ENCODE measurements at regions not wholly inside any gene's neighbourhood (a gene's known extent, or its start where the extent isn't known, plus 50 kb on each side); places are given as distances from the start of the nearest gene placed in this dataset.

- no peak for DNase-seq
- Histone ChIP-seq H3K27ac (no peak overlapping the region), H3K27me3 (no peaks in the 10 kb centered on the region), H3K4me3 (no peak overlapping the region), H3K4me1 (no peaks in the 10 kb centered on the region), H3K9me3 (no peaks in the 10 kb centered on the region), H3K36me3 (no peaks in the 10 kb centered on the region)
- ATAC-seq = no peak
- intact Hi-C loops (cut with DNase I) = no loop called here
- 54% methylated on average over 3 of the region's 3 CpGs for WGBS (ENCODE audit: insufficient coverage, low coverage, low lambda C conversion rate, missing lambda C conversion rate)
- TF ChIP-seq POLR2A (IDR thresholded peaks at IDR 0.05) = no peak
- no peak for TF ChIP-seq CTCF (IDR thresholded peaks at IDR 0.05)
These were observed 677.6 kb downstream of the SOCS6 start for GRCh38 chr18:70966419-70966818.

- WGBS (ENCODE audit: insufficient coverage, low coverage, low lambda C conversion rate, missing lambda C conversion rate) = 43% methylated on average over 3 of the region's 3 CpGs
- intact Hi-C loops (cut with DNase I) = no loop called here
- H3K9me3 ChIP-seq = no peaks in the 10 kb centered on the region
- DNase-seq (no peak), ATAC-seq (no peak)
- H3K4me1 ChIP-seq = no peaks in the 10 kb centered on the region
- H3K36me3 ChIP-seq = no peaks in the 10 kb centered on the region
- no peak overlapping the region for H3K27ac ChIP-seq
- H3K27me3 ChIP-seq = no peaks in the 10 kb centered on the region
- no peak overlapping the region for H3K4me3 ChIP-seq
- TF ChIP-seq POLR2A (IDR thresholded peaks at IDR 0.05) = no peak
- no peak for TF ChIP-seq CTCF (IDR thresholded peaks at IDR 0.05)
These were observed 673.1 kb downstream of the SOCS6 start for GRCh38 chr18:70961939-70962338.

- Histone ChIP-seq H3K27me3 (no peaks in the 10 kb centered on the region), H3K4me3 (no peak overlapping the region), H3K36me3 (no peaks in the 10 kb centered on the region), H3K4me1 (no peaks in the 10 kb centered on the region), H3K9me3 (no peaks in the 10 kb centered on the region), H3K27ac (no peak overlapping the region)
- whole genome bisulfite sequencing (ENCODE audit: insufficient coverage, low coverage, low lambda C conversion rate, missing lambda C conversion rate) = 67% methylated on average over 1 of the region's 6 CpGs
- intact Hi-C loops (cut with DNase I) = no loop called here
- no peak for ATAC-seq
- no peak for DNase-seq
- no peak for TF ChIP-seq POLR2A (IDR thresholded peaks at IDR 0.05)
- TF ChIP-seq CTCF (IDR thresholded peaks at IDR 0.05) = no peak
These were observed 667.7 kb downstream of the SOCS6 start for GRCh38 chr18:70956554-70956953.

GRCh38 chr18:70936160-70936559 lies 647.3 kb downstream of the SOCS6 start:
- Histone ChIP-seq H3K4me1 (no peaks in the 10 kb centered on the region), H3K4me3 (no peak overlapping the region), H3K9me3 (no peaks in the 10 kb centered on the region), H3K27me3 (no peaks in the 10 kb centered on the region), H3K36me3 (no peaks in the 10 kb centered on the region), H3K27ac (no peak overlapping the region)
- TF ChIP-seq POLR2A (IDR thresholded peaks at IDR 0.05) = no peak
- no peak for TF ChIP-seq CTCF (IDR thresholded peaks at IDR 0.05)
- no peak for DNase-seq
- ATAC-seq = no peak
- 51% methylated on average over 7 of the region's 8 CpGs for WGBS (ENCODE audit: insufficient coverage, low coverage, low lambda C conversion rate, missing lambda C conversion rate)
- intact Hi-C loops (cut with DNase I) = no loop called here

Measured in right lobe of liver (tissue), 6 donors.